Stimulated activated CD4-positive, alpha-beta T cell treated with anti-CD3 and anti-CD28 coated beads, Interleukin-12 subunit alpha, Interleukin-12 subunit beta, amount 100 ng/mL, for 48 hours (primary cell): ENCODE measurements at regions not wholly inside any gene's neighbourhood (a gene's known extent, or its start where the extent isn't known, plus 50 kb on each side); places are given as distances from the start of the nearest gene placed in this dataset.
"Not testable (repeated sequence)": the region's sequence is repeated elsewhere in the genome, so short reads cannot be mapped to it uniquely, and the experiment has no call there.

Source experiments
- DNase-seq, 3 donors: peaks; one replicate each; pipeline ENCODE4 v3.0.0-alpha.2; 2020; ENCODE audit warnings: low read depth in 2 of 3, low spot score in 1 of 3

DNA sequence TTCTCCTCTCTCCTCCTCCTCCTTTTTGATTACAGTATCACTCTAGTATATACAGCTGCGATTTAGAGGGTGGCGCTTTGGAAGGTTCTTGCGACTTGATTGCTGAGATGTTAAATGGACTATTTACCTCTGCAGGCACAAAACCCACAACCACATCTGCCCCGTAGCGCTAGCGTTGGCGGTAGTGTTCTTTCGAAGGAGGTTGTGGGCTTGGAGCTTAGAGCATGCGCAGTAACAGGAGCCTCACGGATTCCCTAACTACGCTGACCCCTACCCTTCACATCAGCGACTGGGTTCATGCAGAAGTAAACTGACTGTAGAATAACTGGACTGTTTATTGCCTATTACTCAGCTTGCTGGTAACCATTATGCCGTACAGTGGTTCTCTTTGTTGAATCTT lies 58.0 kb downstream of the CGGBP1 start:
- peak in 1 of 3 donors; percentile 1 for DNase-seq

DNA sequence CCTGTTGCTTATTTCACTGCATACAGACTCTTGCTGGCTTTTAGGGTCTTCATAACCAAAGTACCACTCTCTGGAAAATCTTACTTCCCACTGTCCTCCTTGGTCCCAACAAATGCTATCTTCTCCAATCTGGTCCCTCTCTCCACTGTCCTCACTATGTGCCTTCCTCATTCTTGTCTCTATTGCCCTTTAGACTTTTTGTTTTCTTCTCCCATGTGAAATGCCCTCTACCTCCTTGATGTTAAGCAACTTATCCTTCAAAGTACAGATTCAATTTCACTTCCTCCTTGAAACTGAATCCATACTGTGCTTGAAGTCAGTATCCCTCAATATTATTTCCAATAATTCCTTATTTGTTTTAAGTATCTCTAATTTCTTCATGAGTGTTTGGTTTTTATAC lies 60.8 kb downstream of the CGGBP1 start:
- no peak for DNase-seq

DNA sequence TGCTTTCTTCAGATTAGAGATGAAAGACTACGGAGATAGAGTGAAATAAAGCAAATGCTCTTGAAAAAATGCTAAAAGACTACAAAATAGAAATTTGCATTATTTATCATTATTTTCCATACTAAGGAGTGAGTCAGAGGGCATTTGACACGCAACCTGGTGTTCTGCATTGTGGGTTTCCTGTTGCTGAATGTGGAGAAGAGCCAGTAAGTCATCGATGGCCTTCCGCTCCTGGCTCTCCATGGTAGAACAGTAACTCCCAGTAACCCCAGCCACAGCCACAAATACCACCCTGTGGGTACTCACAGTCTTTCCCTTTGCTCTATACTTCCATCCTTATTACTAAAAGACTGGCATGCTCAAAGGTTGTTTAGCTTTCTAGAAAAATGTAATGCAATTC lies 61.5 kb downstream of the CGGBP1 start:
- peak; percentile 16 to 37 (median 33) for DNase-seq

DNA sequence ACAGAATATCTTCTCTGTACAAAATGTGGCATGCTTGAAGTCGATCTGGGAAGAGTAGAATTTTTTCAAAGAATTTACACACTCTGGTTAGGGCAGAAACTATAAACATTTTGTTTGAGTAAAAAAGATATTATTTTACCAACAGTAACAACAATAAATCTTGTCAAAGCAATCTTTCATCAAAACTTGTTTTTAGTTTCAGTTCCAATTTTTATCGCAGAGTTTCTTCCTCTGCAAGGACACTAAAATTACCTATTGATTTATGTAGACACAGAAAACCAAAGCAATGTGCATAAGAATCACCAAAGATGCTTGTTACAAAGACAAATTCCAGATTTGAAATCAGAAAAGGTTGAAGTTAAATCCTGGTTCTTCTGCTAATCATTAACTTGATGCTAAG lies 61.9 kb downstream of the CGGBP1 start:
- no peak for DNase-seq

DNA sequence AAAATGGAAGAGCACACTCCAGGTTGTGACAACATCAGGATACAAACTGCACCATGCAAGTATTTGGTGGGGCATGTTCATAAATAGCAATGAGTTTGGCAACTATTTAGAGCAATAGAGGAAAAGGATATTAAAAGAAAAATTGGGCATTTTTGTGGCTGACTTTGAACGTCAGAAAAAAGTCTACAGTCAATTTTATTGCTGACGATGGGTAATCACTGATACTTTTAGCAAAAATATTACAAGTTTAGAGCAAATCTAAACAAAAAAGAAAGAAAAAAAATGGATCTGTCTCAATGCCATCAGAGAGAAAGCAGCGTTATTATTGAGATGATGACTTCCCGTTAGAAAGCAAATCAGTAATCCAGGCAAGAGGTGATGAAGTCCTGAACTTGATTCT lies 65.2 kb downstream of the CGGBP1 start:
- no peak for DNase-seq

DNA sequence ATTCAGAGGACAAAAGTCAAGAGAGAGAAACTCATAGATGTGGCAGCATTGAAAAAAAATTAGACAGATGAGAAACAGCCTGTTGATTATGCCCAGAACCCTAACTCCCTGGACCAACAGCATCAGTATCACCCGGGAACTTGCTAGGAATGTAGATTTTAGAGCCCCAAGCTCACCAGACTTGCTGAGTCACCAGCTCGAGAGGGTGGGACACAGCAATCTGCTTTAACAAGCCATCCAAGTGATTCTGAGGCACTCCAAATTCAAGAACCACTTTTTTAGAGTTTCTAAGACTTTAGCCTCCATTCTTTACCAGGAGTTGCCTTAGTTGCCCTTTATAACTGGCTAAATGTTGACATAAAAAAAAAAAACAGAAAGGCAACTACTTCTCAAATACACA lies 70.9 kb downstream of the CGGBP1 start:
- DNase-seq, result no peak

DNA sequence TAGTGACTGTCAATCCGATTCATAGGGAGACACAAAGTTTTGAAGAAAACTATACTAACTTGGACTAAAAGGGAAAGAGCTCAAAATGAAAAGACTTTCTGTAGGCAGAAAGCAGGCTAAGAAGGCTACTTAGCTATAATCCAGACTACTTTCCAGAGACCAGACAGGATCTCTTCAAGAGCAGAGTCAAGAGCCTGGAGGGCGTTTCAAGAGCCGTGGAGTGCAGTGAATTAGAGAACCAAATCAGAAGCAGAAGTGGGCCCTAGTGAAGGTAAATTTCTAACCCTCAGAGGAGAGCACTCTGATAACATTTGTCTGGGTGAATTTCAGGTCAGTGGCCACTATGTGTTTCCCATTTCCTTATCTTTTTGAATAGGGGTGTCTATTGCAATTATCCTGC lies 76.4 kb downstream of the CGGBP1 start:
- DNase-seq, result no peak

DNA sequence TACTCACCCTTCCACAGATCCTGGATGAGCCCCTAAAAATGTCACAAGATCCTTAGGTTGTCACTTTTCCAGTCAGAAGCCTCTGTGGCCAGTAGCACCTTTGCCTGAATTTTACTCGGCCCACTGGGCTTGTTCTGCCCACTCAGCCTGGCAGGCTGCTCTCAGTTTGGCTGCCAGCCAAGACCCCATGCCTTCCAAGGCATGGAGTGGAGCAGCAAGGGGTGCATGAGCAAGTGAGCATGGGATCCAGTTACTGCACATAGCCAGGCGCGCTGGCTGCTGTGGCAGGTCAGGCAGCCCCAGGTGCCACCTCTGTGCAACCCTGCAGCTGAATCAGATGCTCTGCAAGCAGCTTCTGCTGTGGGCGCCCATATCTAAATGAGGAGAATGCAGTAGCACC lies 79.3 kb downstream of the CGGBP1 start:
- DNase-seq, result no peak

DNA sequence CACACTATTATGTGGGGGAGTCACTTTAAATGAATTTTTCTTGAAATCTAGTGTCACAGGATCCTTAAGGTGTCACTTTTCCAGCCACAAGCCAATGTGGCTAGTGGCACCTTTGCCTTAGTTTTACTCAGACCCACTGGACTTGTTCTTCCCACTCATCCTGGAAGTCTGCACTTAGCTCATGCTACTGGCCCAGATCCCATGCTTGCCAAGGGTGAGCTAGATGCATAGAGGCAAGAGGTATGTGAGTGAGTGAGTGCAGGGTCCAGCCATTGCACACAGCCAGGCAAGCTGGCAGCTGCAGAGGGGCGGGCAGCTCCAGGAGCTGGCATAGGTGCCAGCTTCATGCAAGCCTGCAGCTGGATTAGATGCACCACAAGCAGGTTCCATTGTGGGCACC lies 81.0 kb downstream of the CGGBP1 start:
- no peak for DNase-seq

DNA sequence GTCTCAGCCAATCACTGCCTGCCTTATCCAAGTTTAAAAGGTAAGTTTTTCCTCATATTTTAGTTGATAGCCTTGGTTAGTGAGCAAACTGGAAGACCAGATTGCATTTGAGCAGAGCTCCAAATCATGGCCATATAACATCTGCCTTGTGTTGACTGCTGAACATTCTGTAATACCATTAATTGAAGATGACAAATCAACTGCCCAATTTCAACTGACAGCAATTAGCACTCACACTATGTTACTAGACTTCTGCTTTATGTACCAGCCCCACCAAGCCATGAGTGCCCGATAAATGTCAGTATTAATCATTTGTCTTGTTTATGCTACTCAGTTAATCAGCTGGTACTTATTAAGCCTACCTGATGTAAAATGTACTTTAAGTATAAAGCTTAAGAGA lies 83.1 kb downstream of the CGGBP1 start:
- DNase-seq, result no peak

DNA sequence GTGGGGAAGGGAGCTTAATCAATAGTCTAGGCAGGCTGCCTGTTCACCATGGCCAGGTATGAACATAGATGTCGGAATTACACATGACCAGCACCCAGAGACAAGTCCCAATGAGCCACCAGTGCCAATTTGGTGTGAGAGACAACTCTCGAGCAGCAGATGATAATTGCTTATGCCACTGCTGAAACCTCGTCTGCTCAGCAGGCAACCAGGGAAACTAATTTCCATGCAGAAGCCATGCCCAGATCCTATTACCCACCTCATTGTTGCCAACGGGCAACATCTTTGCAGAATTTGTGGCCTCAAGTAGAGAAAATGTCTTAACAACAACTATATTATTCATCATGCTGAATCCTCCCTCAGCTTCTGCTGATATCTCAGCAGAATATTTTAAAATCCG lies 84.9 kb downstream of the CGGBP1 start:
- no peak for DNase-seq

DNA sequence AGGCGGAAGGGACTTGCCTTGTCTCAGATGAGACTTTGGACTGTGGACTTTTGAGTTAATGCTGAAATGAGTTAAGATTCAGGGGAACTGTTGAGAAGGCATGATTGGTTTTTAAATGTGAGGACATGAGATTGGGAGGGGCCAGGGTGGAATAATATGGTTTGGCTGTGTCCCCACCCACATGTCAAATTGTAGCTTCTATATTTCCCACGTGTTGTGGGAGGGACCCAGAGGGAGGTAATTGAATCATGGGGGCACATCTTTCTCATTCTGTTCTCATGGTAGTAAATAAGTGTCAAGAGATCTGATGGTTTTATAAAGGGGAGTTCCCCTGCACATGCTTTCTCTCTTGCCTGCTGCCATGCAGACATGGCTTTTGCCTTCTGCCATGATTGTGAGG lies 89.2 kb downstream of the CGGBP1 start:
- no peak for DNase-seq

DNA sequence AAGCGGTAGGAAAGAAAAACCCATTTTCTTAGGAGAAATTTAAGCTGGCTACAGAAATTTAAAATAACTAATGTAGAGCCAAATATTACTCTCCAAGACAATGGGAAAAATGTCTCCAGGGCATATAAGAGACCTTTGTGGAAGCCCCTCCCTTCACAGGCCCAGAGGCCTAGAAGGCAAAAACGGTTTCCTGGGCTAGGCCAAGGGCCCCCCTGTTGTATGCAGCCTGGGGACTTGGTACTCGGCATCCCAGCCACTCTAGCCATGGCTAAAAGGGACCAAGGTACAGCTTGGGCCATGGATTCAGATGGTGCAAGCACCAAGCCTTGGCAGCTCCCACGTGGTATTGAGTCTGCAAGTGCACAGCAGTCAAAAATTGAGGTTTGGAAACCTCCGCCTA lies 90.1 kb downstream of the CGGBP1 start:
- no peak for DNase-seq

DNA sequence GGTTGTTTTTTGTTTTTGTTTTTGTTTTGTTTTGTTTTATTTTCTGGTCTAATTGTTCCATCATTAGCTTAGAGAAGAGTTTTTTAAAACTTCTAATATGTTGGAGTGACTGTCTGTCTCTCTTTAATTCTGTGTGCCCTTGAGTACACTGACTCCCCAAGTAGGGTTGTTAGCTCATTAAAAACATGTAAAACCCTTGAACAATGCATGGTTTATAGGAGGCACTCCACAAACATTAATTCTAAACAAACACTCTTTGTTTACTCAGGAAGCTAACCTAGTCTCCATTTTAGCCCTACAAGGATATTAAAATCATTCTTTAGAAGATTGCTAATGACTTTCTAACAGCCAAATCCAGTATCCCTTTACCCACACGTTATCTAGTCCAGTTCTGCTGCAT lies 100.5 kb downstream of the CGGBP1 start:
- DNase-seq, result no peak

DNA sequence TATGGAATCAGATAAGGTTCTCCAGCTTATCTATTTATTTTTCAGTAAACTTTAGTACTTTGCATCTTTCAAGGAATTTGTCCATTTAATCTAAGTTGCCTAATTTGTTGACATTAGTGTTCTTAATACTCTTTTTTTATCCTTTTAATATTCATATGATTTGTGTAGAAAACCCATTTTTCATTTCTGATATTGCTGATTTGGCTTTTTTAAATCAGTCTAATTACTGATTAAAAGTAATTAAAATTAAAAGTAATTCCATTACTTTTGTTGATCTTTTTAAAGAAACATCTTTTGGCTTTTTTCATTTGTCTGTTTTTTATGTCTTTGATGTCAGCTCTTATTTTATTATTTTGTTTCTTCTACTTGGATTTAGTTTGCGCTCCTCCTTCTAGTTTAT lies 101.2 kb downstream of the CGGBP1 start:
- DNase-seq, result no peak

DNA sequence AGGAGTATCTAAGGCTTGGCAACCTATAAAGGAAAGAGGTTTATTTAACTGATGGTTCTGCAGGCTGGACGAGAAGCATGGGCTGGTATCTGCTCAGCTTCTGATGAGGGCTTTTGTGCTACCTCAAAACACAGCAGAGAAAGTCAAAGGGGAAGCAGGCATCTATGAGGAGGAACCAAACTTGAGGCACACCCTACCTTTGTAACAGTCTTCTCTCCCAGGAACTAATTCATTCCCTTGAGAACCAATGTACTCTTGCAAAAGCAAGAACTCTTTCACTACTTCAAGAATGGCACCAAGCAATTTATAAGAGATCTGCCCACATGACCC lies 109.0 kb downstream of the CGGBP1 start:
- no peak for DNase-seq

DNA sequence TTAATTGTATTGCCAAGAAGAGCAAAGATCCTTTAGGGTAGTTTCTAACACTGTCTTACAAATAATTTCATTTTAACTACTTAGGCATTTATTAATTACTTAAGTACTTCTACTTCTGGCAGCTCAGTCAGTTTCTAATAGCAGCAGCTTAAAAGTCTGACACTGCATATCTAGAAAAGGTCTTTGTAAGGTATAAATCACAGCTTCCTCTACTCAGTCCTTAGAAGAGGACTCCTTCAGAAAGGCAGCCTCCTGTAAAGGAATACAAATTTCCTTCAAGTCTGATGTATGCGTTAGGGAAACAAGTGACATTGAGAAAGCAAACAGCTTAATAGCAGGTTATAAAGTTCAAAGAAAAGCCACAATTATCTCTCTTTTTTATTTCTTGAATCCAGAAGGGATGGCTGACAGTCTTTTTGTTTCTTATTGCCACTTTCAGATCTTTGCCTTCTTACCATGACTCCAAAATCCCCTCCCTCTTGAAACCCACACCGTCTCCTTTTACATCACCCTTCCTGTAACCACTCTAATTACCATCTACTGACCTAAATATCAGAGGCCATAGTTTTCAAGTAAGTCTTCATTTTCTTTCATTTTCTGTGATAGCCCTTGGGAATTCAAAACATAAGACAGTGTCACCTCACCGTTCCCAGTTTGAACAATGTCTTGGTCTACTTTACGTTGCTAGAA lies 109.5 kb downstream of the CGGBP1 start:
- DNase-seq, result no peak

DNA sequence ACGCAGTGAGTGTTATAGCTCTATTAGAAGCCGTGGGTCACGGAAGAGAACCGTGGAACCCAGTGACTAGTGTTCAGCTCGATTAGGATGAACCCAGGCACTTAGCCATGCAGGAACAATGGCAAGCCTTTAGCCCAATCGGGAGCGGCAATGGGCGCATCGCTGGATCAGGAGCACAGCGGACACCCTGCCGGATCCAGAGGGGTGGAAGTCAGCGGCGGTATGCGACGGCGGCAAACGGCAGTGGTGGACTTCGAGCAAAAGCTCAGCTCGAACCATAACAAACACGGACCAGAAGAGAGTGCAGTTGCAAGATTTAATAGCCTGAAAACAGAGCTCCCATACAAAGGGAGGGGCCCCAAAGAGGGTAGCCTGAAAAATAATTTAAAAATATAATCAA lies 112.8 kb downstream of the CGGBP1 start:
- not testable (repeated sequence) for DNase-seq

DNA sequence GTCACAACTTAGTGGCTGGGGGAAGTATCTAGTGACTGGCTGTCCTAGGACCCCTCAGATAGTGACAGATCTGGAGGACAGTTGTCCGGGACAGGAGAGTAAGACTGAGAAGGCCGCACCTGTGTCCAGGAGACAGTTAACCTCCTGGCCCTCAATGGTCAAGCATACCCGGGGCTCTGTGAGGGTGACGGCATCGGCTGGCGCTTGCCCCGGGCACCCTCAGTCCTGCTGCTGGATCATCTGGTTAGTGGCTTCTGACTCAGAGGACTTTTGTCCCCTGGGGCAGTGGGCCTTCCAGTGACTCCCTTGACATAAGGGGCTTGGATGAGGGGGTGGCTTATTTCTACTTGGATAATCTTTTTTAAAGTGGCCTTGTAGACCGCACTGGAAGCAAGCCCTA lies 116.5 kb downstream of the CGGBP1 start:
- not testable (repeated sequence) for DNase-seq

DNA sequence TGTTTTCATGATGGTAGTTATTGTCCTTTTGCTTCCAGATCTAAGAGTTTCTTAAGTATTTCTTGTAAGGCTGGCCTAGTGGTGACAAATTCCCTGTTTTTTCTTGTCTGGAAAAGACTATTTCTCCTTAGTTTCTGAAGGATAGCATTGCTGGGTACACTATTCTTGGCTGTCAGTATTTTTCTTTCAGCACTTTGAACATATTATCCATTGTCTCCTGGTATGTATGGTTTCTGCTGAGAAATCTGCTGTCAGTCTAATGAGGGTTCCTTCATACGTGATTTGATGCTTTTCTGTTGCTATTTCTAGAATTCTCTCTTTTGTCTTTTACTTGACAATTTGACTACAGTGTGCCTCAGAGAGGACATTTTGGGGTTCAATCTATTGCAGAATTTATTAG lies 134.3 kb downstream of the CGGBP1 start:
- no peak for DNase-seq

DNA sequence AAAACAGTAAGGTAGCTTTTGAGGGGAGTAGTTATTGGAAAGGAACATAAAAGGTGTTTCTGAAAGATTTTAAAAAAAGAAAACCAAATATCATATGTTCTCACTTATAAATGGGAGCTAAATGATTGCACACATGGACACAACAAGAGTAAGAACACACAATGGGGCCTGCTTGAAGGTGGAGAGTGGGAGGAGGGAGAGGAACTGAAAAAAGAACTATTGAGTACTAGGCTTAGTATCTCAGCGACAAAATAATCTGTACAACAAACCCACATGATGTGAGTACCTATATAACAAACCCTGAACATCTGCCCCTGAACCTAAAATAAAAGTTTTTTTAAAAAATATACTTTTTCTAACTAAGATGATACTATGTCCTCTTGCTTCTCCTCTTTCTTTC lies 138.3 kb downstream of the CGGBP1 start:
- no peak for DNase-seq

DNA sequence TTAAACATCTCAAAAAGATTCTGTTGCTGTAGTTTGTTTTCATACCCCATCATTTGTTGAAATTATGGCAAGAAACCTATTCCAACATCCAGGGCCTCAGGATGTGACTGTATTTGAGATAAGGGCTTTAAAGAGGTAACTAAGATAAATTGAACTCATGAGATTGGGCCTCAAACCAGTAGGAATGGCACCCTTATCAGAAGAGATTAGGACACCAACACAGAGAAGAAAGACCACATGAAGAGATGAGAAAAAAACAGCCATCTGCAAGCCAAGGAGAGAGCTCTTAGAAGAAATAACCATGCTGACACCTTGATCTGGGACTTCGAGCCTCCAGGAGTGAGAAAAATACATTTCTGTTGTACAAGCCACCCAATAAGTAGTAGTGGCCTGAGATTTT lies 157.7 kb downstream of the CGGBP1 start:
- no peak for DNase-seq

DNA sequence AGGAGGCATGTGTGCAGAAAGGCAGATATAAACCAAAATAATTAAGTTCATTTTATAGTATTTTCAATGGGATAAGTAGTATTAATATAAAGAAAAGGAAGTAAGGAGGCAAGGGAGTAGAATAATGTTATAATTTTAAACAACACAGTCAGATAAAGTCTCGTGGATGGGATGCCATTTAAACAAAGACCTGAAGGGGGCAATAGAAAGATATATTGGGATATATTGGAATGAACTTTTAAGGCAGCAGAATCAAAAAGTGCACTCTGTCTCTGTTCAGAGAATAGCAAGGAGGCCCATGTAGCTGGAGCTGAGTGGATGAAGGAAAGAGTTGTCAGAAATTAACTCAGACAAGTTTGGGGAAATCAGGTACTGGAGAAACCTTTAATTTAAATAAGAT lies 158.7 kb downstream of the CGGBP1 start:
- no peak for DNase-seq

DNA sequence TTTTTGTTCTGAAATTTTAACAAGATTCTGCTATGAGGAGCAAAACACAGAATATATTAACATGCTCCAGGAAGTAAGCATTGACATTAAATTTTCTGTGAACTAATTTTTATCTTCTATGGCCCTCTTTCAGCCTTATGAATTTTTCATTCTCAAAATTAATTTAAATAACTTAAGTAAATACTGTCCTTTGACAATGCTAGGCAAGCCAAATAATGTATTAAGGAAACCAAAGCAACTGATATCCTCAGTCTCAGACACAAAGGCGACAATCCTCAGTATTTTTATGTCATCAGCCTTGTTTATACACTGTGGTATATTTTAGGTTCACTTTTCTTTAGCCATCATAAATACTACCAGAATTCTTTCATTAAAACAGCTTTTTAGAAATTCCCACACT lies 159.8 kb downstream of the CGGBP1 start:
- no peak for DNase-seq
